HG03342 (cell line): ENCODE measurements at regions not wholly inside any gene's neighbourhood (a gene's known extent, or its start where the extent isn't known, plus 50 kb on each side); places are given as distances from the start of the nearest gene placed in this dataset.

Experiments
- ATAC-seq: cut with Tn5 transposase; IDR thresholded peaks from one replicate; pipeline ENCODE4 v1.9.1; 2021; ENCODE audit warnings: mild to moderate bottlenecking, moderate library complexity; ENCODE audit not compliant: unreplicated experiment

GRCh38 chr6:43858161-43859153 is 88.4 kb downstream of the VEGFA start:
- ATAC-seq = no peak

GRCh38 chr6:43856005-43856765 is 86.2 kb downstream of the VEGFA start:
- no peak for ATAC-seq

- ATAC-seq = no peak
Observed at GRCh38 chr6:43855247-43855646, 85.2 kb downstream of the VEGFA start.

GRCh38 chr6:43853066-43853650 is 83.1 kb downstream of the VEGFA start:
- no peak for ATAC-seq

- ATAC-seq = no peak
Observed at GRCh38 chr6:43852350-43852864, 82.4 kb downstream of the VEGFA start.

GRCh38 chr6:43851204-43851865 is 81.3 kb downstream of the VEGFA start:
- no peak for ATAC-seq

- no peak for ATAC-seq
Observed at GRCh38 chr6:43850314-43851203, 80.5 kb downstream of the VEGFA start.

- ATAC-seq = no peak
Observed at GRCh38 chr6:43849844-43850243, 79.8 kb downstream of the VEGFA start.

GRCh38 chr6:43848671-43849391 is 78.8 kb downstream of the VEGFA start:
- ATAC-seq = no peak

GRCh38 chr6:43847741-43848630 is 78.0 kb downstream of the VEGFA start:
- no peak for ATAC-seq

GRCh38 chr6:43846556-43846955 is 76.5 kb downstream of the VEGFA start:
- ATAC-seq = no peak

- no peak for ATAC-seq
Observed at GRCh38 chr6:43845646-43846045, 75.6 kb downstream of the VEGFA start.

- ATAC-seq = no peak
Observed at GRCh38 chr6:43843669-43844171, 73.7 kb downstream of the VEGFA start.

- ATAC-seq = no peak
Observed at GRCh38 chr6:43843097-43843645, 73.2 kb downstream of the VEGFA start.

- ATAC-seq = no peak
Observed at GRCh38 chr6:43842231-43842794, 72.3 kb downstream of the VEGFA start.

GRCh38 chr6:43840490-43841218 is 70.6 kb downstream of the VEGFA start:
- ATAC-seq = no peak
